ENCODE measurements at regions not wholly inside any gene's neighbourhood (a gene's known extent, or its start where the extent isn't known, plus 50 kb on each side); places are given as distances from the start of the nearest gene placed in this dataset.

GRCh38 chrX:150152546-150152945 is 210.6 kb upstream of the MAMLD1 start:
- H3K9me3 ChIP-seq (ENCODE audit: control extremely low read depth in 1 of 5, control insufficient read depth in 4 of 5, insufficient read depth in 2 of 5, low read depth in 1 of 5, low read length in 4 of 5) = no peaks in the 10 kb centered on the region
- WGBS (ENCODE audit: insufficient coverage) = 83% methylated on average over 1 of the region's 2 CpGs
- H3K4me3 ChIP-seq (ENCODE audit: control insufficient read depth in 1 of 7, extremely low read depth in 1 of 7, insufficient read depth in 4 of 7, low read depth in 2 of 7, low read length in 6 of 7) = no peak overlapping the region
- peaks cover 0 to 5% (median 3%) of the 10 kb centered on the region in 4 experiments for H3K4me1 ChIP-seq (ENCODE audit: control extremely low read depth in 1 of 4, control insufficient read depth in 4 of 4, insufficient read depth in 4 of 4, low read length in 3 of 4)
- H3K27ac ChIP-seq (ENCODE audit: insufficient read depth in 1 of 2, low read depth in 1 of 2, low read length in 2 of 2, poor library complexity in 1 of 2, severe bottlenecking in 2 of 2) = no peak overlapping the region
- H3K27me3 ChIP-seq (replicated peaks in 2 of 5; ENCODE audit: control insufficient read depth in 4 of 5, insufficient read depth in 5 of 5, low read length in 4 of 5) = peaks cover 0 to 5% (median 0%) of the 10 kb centered on the region in 5 experiments
- CTCF ChIA-PET = no interaction called here
- DNase-seq = no peak
- H3K36me3 ChIP-seq (ENCODE audit: control insufficient read depth in 4 of 4, insufficient read depth in 4 of 4, low read length in 3 of 4) = no peaks in the 10 kb centered on the region
- POLR2A ChIA-PET = no interaction called here

GRCh38 chrX:150155436-150156035 is 207.6 kb upstream of the MAMLD1 start:
- Histone ChIP-seq H3K4me3 (ENCODE audit: control insufficient read depth in 1 of 7, extremely low read depth in 1 of 7, insufficient read depth in 4 of 7, low read depth in 2 of 7, low read length in 6 of 7) (no peak overlapping the region), H3K4me1 (ENCODE audit: control extremely low read depth in 1 of 4, control insufficient read depth in 4 of 4, insufficient read depth in 4 of 4, low read length in 3 of 4) (no peaks in the 10 kb centered on the region), H3K27ac (ENCODE audit: insufficient read depth in 1 of 2, low read depth in 1 of 2, low read length in 2 of 2, poor library complexity in 1 of 2, severe bottlenecking in 2 of 2) (no peak overlapping the region), H3K27me3 (replicated peaks in 2 of 5; ENCODE audit: control insufficient read depth in 4 of 5, insufficient read depth in 5 of 5, low read length in 4 of 5) (peaks cover 0 to 5% (median 0%) of the 10 kb centered on the region in 5 experiments), H3K36me3 (ENCODE audit: control insufficient read depth in 4 of 4, insufficient read depth in 4 of 4, low read length in 3 of 4) (no peaks in the 10 kb centered on the region), H3K9me3 (ENCODE audit: control extremely low read depth in 1 of 5, control insufficient read depth in 4 of 5, insufficient read depth in 2 of 5, low read depth in 1 of 5, low read length in 4 of 5) (no peaks in the 10 kb centered on the region)
- DNase-seq = no peak
- POLR2A ChIA-PET = no interaction called here
- CTCF ChIA-PET = interaction anchor here (0.9 kb wide), 1 partner anchor 10 kb away, joined by 3 read pairs; no protein-coding TSS in a partner anchor
- WGBS (ENCODE audit: insufficient coverage) = 84% methylated on average over 4 of the region's 5 CpGs

- H3K4me1 ChIP-seq (ENCODE audit: control extremely low read depth in 1 of 4, control insufficient read depth in 4 of 4, insufficient read depth in 4 of 4, low read length in 3 of 4) = no peaks in the 10 kb centered on the region
- H3K4me3 ChIP-seq (ENCODE audit: control insufficient read depth in 1 of 7, extremely low read depth in 1 of 7, insufficient read depth in 4 of 7, low read depth in 2 of 7, low read length in 6 of 7) = no peak overlapping the region
- CTCF ChIA-PET = no interaction called here
- peaks cover 0 to 5% (median 0%) of the 10 kb centered on the region in 5 experiments for H3K27me3 ChIP-seq (replicated peaks in 2 of 5; ENCODE audit: control insufficient read depth in 4 of 5, insufficient read depth in 5 of 5, low read length in 4 of 5)
- no peak overlapping the region for H3K27ac ChIP-seq (ENCODE audit: insufficient read depth in 1 of 2, low read depth in 1 of 2, low read length in 2 of 2, poor library complexity in 1 of 2, severe bottlenecking in 2 of 2)
- no peak for DNase-seq
- no peaks in the 10 kb centered on the region for H3K36me3 ChIP-seq (ENCODE audit: control insufficient read depth in 4 of 4, insufficient read depth in 4 of 4, low read length in 3 of 4)
- POLR2A ChIA-PET = no interaction called here
- WGBS (ENCODE audit: insufficient coverage) = 100% methylated on average over 1 of the region's 4 CpGs
- no peaks in the 10 kb centered on the region for H3K9me3 ChIP-seq (ENCODE audit: control extremely low read depth in 1 of 5, control insufficient read depth in 4 of 5, insufficient read depth in 2 of 5, low read depth in 1 of 5, low read length in 4 of 5)
Measured at GRCh38 chrX:150156615-150157014, 206.5 kb upstream of the MAMLD1 start.

DNA sequence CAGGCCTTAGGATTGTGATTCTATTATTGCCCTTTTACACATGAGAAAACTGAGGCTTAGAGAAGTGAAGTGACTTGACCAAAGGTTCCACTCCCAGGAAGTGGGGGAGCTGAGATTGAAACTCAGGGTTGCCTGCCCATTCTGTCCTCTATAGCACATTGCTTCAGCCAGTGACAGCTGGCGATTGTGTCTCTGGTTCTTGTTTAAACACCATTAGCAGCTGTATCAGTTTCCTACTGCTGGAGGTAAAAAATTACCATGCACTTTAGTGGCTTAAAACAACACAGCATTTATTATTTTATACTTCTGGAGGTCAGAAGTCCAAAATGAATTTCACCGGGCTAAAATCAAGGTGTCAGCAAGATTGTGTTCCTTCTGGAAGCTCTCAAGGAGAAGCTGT is 205.8 kb upstream of the MAMLD1 start:
- H3K27ac ChIP-seq (ENCODE audit: insufficient read depth in 1 of 2, low read depth in 1 of 2, low read length in 2 of 2, poor library complexity in 1 of 2, severe bottlenecking in 2 of 2) = no peak overlapping the region
- H3K4me1 ChIP-seq (ENCODE audit: control extremely low read depth in 1 of 4, control insufficient read depth in 4 of 4, insufficient read depth in 4 of 4, low read length in 3 of 4) = no peaks in the 10 kb centered on the region
- ChIA-PET CTCF (no interaction called here), POLR2A (no interaction called here)
- no peak for DNase-seq
- 83% methylated on average over 2 of the region's 2 CpGs for WGBS (ENCODE audit: insufficient coverage)
- peaks cover 0 to 5% (median 0%) of the 10 kb centered on the region in 5 experiments for H3K27me3 ChIP-seq (replicated peaks in 2 of 5; ENCODE audit: control insufficient read depth in 4 of 5, insufficient read depth in 5 of 5, low read length in 4 of 5)
- H3K9me3 ChIP-seq (ENCODE audit: control extremely low read depth in 1 of 5, control insufficient read depth in 4 of 5, insufficient read depth in 2 of 5, low read depth in 1 of 5, low read length in 4 of 5) = no peaks in the 10 kb centered on the region
- no peaks in the 10 kb centered on the region for H3K36me3 ChIP-seq (ENCODE audit: control insufficient read depth in 4 of 4, insufficient read depth in 4 of 4, low read length in 3 of 4)
- no peak overlapping the region for H3K4me3 ChIP-seq (ENCODE audit: control insufficient read depth in 1 of 7, extremely low read depth in 1 of 7, insufficient read depth in 4 of 7, low read depth in 2 of 7, low read length in 6 of 7)

GRCh38 chrX:150158554-150159332 is 204.4 kb upstream of the MAMLD1 start:
- Histone ChIP-seq H3K27me3 (replicated peaks in 2 of 5; ENCODE audit: control insufficient read depth in 4 of 5, insufficient read depth in 5 of 5, low read length in 4 of 5) (no peaks in the 10 kb centered on the region), H3K27ac (ENCODE audit: insufficient read depth in 1 of 2, low read depth in 1 of 2, low read length in 2 of 2, poor library complexity in 1 of 2, severe bottlenecking in 2 of 2) (no peak overlapping the region), H3K4me3 (ENCODE audit: control insufficient read depth in 1 of 7, extremely low read depth in 1 of 7, insufficient read depth in 4 of 7, low read depth in 2 of 7, low read length in 6 of 7) (no peak overlapping the region), H3K36me3 (ENCODE audit: control insufficient read depth in 4 of 4, insufficient read depth in 4 of 4, low read length in 3 of 4) (no peaks in the 10 kb centered on the region), H3K4me1 (ENCODE audit: control extremely low read depth in 1 of 4, control insufficient read depth in 4 of 4, insufficient read depth in 4 of 4, low read length in 3 of 4) (no peaks in the 10 kb centered on the region), H3K9me3 (ENCODE audit: control extremely low read depth in 1 of 5, control insufficient read depth in 4 of 5, insufficient read depth in 2 of 5, low read depth in 1 of 5, low read length in 4 of 5) (no peaks in the 10 kb centered on the region)
- no peak for DNase-seq
- POLR2A ChIA-PET = no interaction called here
- WGBS (ENCODE audit: insufficient coverage) = 87% methylated on average over 5 of the region's 9 CpGs
- CTCF ChIA-PET = interaction anchor here (1.2 kb wide), 1 partner anchor 9 kb away, joined by 3 read pairs; no protein-coding TSS in a partner anchor

DNA sequence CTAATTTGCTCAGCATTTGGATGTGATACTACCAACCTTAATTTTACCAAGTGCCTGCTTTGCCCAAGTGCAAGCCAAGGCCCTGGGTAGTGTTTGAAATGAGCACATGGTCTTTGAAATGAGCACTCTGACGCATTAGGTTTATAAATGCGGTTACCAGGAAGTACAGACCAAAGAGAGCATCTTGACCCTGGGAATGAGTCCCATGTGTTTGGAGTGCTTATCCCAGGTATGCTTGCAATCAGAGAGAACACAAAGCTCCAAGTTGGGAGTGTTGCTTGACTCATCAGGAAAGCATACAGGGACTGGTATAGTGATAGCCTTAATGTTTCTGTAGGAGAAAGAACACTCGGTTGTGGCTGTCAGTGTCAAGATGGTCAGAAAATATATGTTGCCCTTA is 203.6 kb upstream of the MAMLD1 start:
- H3K9me3 ChIP-seq (ENCODE audit: control extremely low read depth in 1 of 5, control insufficient read depth in 4 of 5, insufficient read depth in 2 of 5, low read depth in 1 of 5, low read length in 4 of 5) = no peaks in the 10 kb centered on the region
- no peaks in the 10 kb centered on the region for H3K27me3 ChIP-seq (replicated peaks in 2 of 5; ENCODE audit: control insufficient read depth in 4 of 5, insufficient read depth in 5 of 5, low read length in 4 of 5)
- 66% methylated on average over 2 of the region's 3 CpGs for WGBS (ENCODE audit: insufficient coverage)
- DNase-seq = no peak
- no peaks in the 10 kb centered on the region for H3K36me3 ChIP-seq (ENCODE audit: control insufficient read depth in 4 of 4, insufficient read depth in 4 of 4, low read length in 3 of 4)
- no peak overlapping the region for H3K27ac ChIP-seq (ENCODE audit: insufficient read depth in 1 of 2, low read depth in 1 of 2, low read length in 2 of 2, poor library complexity in 1 of 2, severe bottlenecking in 2 of 2)
- ChIA-PET POLR2A (no interaction called here), CTCF (interaction anchor here (1.2 kb wide), 1 partner anchor 10 kb away, joined by 3 read pairs; no protein-coding TSS in a partner anchor)
- H3K4me1 ChIP-seq (ENCODE audit: control extremely low read depth in 1 of 4, control insufficient read depth in 4 of 4, insufficient read depth in 4 of 4, low read length in 3 of 4) = no peaks in the 10 kb centered on the region
- no peak overlapping the region for H3K4me3 ChIP-seq (ENCODE audit: control insufficient read depth in 1 of 7, extremely low read depth in 1 of 7, insufficient read depth in 4 of 7, low read depth in 2 of 7, low read length in 6 of 7)

GRCh38 chrX:150160656-150161055 is 202.5 kb upstream of the MAMLD1 start:
- ChIA-PET CTCF (no interaction called here), POLR2A (no interaction called here)
- Histone ChIP-seq H3K27me3 (replicated peaks in 2 of 5; ENCODE audit: control insufficient read depth in 4 of 5, insufficient read depth in 5 of 5, low read length in 4 of 5) (no peaks in the 10 kb centered on the region), H3K9me3 (ENCODE audit: control extremely low read depth in 1 of 5, control insufficient read depth in 4 of 5, insufficient read depth in 2 of 5, low read depth in 1 of 5, low read length in 4 of 5) (no peaks in the 10 kb centered on the region), H3K4me3 (ENCODE audit: control insufficient read depth in 1 of 7, extremely low read depth in 1 of 7, insufficient read depth in 4 of 7, low read depth in 2 of 7, low read length in 6 of 7) (no peak overlapping the region), H3K4me1 (ENCODE audit: control extremely low read depth in 1 of 4, control insufficient read depth in 4 of 4, insufficient read depth in 4 of 4, low read length in 3 of 4) (no peaks in the 10 kb centered on the region), H3K36me3 (ENCODE audit: control insufficient read depth in 4 of 4, insufficient read depth in 4 of 4, low read length in 3 of 4) (no peaks in the 10 kb centered on the region), H3K27ac (ENCODE audit: insufficient read depth in 1 of 2, low read depth in 1 of 2, low read length in 2 of 2, poor library complexity in 1 of 2, severe bottlenecking in 2 of 2) (no peak overlapping the region)
- DNase-seq = no peak
